ENCODE measurements at regions not wholly inside any gene's neighbourhood (a gene's known extent, or its start where the extent isn't known, plus 50 kb on each side); places are given as distances from the start of the nearest gene placed in this dataset.

GRCh38 chr3:46124216-46125177 lies 83.6 kb downstream of the CCR1 start:
- ChIA-PET CTCF (interaction anchor here (2.1 kb wide), 1 partner anchor 83 kb away, joined by 6 read pairs; the partner anchor contains the start of gene CCR1), POLR2A (no interaction called here)
- H3K27ac Mint-ChIP-seq: no peak overlapping the region

GRCh38 chr3:46123646-46124045 lies 84.5 kb downstream of the CCR1 start:
- Mint-ChIP-seq H3K4me1 (peaks cover 10% of the 10 kb centered on the region), H3K9me3 (no peaks in the 10 kb centered on the region), H3K27ac (no peak overlapping the region), H3K27me3 (peaks cover 64% of the 10 kb centered on the region), H3K36me3 (ENCODE audit: low read depth) (peaks cover 22% of the 10 kb centered on the region), H3K4me3 (no peak overlapping the region)
- ChIA-PET POLR2A (no interaction called here), CTCF (no interaction called here)
- no peak for DNase-seq

More at GRCh38 chr3:46124216-46125177, 83.6 kb downstream of the CCR1 start:
- H3K4me3 Mint-ChIP-seq: no peak overlapping the region
- H3K9me3 Mint-ChIP-seq: no peaks in the 10 kb centered on the region
- peaks cover 18% of the 10 kb centered on the region for H3K4me1 Mint-ChIP-seq
- peaks cover 22% of the 10 kb centered on the region for H3K36me3 Mint-ChIP-seq (ENCODE audit: low read depth)
- no peak for DNase-seq
- peaks cover 60% of the 10 kb centered on the region for H3K27me3 Mint-ChIP-seq

GRCh38 chr3:46122091-46122490 lies 86.0 kb downstream of the CCR1 start:
- H3K27ac Mint-ChIP-seq: no peak overlapping the region

GRCh38 chr3:46120983-46121382 lies 87.1 kb downstream of the CCR1 start:
- DNase-seq: no peak
- Mint-ChIP-seq H3K36me3 (ENCODE audit: low read depth) (peaks cover 12% of the 10 kb centered on the region), H3K27ac (no peak overlapping the region), H3K4me3 (no peak overlapping the region), H3K27me3 (peaks cover 53% of the 10 kb centered on the region), H3K4me1 (peaks cover 3% of the 10 kb centered on the region), H3K9me3 (no peaks in the 10 kb centered on the region)
- POLR2A ChIA-PET: no interaction called here
- CTCF ChIA-PET: no interaction called here

More at GRCh38 chr3:46122091-46122490, 86.0 kb downstream of the CCR1 start:
- ChIA-PET POLR2A (no interaction called here), CTCF (no interaction called here)
- H3K9me3 Mint-ChIP-seq: no peaks in the 10 kb centered on the region
- peaks cover 3% of the 10 kb centered on the region for H3K4me1 Mint-ChIP-seq
- H3K4me3 Mint-ChIP-seq: no peak overlapping the region
- peaks cover 58% of the 10 kb centered on the region for H3K27me3 Mint-ChIP-seq
- peaks cover 12% of the 10 kb centered on the region for H3K36me3 Mint-ChIP-seq (ENCODE audit: low read depth)
- DNase-seq: no peak

- Mint-ChIP-seq H3K27ac (no peak overlapping the region), H3K9me3 (no peaks in the 10 kb centered on the region), H3K36me3 (ENCODE audit: low read depth) (peaks cover 12% of the 10 kb centered on the region), H3K4me3 (no peak overlapping the region), H3K4me1 (peaks cover 3% of the 10 kb centered on the region), H3K27me3 (peaks cover 46% of the 10 kb centered on the region)
- DNase-seq: no peak
- ChIA-PET POLR2A (no interaction called here), CTCF (interaction anchor here (1.0 kb wide), 1 partner anchor 250 kb away, joined by 4 read pairs; no protein-coding TSS in a partner anchor)
Measured at GRCh38 chr3:46119709-46120498, 88.2 kb downstream of the CCR1 start.

- POLR2A ChIA-PET: no interaction called here
- peaks cover 7% of the 10 kb centered on the region for H3K36me3 Mint-ChIP-seq (ENCODE audit: low read depth)
Measured at GRCh38 chr3:46119253-46119652, 88.9 kb downstream of the CCR1 start.

GRCh38 chr3:46116996-46117395 lies 89.7 kb upstream of the XCR1 start:
- peaks cover 5% of the 10 kb centered on the region for H3K9me3 Mint-ChIP-seq
- H3K27ac Mint-ChIP-seq: no peak overlapping the region
- no peak for DNase-seq
- POLR2A ChIA-PET: interaction anchor here (1.1 kb wide), 1 partner anchor 70 kb away, joined by 3 read pairs; no protein-coding TSS in a partner anchor
- H3K36me3 Mint-ChIP-seq (ENCODE audit: low read depth): peaks cover 11% of the 10 kb centered on the region
- peaks cover 31% of the 10 kb centered on the region for H3K27me3 Mint-ChIP-seq
- H3K4me3 Mint-ChIP-seq: no peak overlapping the region
- H3K4me1 Mint-ChIP-seq: peaks cover 19% of the 10 kb centered on the region
- CTCF ChIA-PET: no interaction called here

More at GRCh38 chr3:46119253-46119652, 88.9 kb downstream of the CCR1 start:
- peaks cover 40% of the 10 kb centered on the region for H3K27me3 Mint-ChIP-seq
- CTCF ChIA-PET: interaction anchor here (1.0 kb wide), 1 partner anchor 251 kb away, joined by 4 read pairs; no protein-coding TSS in a partner anchor
- no peak for DNase-seq
- H3K27ac Mint-ChIP-seq: no peak overlapping the region
- no peak overlapping the region for H3K4me3 Mint-ChIP-seq
- H3K9me3 Mint-ChIP-seq: no peaks in the 10 kb centered on the region
- peaks cover under 1% of the 10 kb centered on the region for H3K4me1 Mint-ChIP-seq

GRCh38 chr3:46114323-46114988 lies 87.2 kb upstream of the XCR1 start:
- peaks cover 16% of the 10 kb centered on the region for H3K36me3 Mint-ChIP-seq (ENCODE audit: low read depth)
- H3K4me1 Mint-ChIP-seq: peaks cover 42% of the 10 kb centered on the region
- DNase-seq: no peak
- H3K4me3 Mint-ChIP-seq: no peak overlapping the region
- peaks cover 5% of the 10 kb centered on the region for H3K9me3 Mint-ChIP-seq
- H3K27ac Mint-ChIP-seq: no peak overlapping the region
- ChIA-PET POLR2A (no interaction called here), CTCF (no interaction called here)
- peaks cover 9% of the 10 kb centered on the region for H3K27me3 Mint-ChIP-seq

- Mint-ChIP-seq H3K27ac (no peak overlapping the region), H3K9me3 (peaks cover 5% of the 10 kb centered on the region), H3K36me3 (ENCODE audit: low read depth) (peaks cover 21% of the 10 kb centered on the region), H3K27me3 (peaks cover 5% of the 10 kb centered on the region), H3K4me1 (peaks cover 51% of the 10 kb centered on the region), H3K4me3 (no peak overlapping the region)
- CTCF ChIA-PET: no interaction called here
- no peak for DNase-seq
- POLR2A ChIA-PET: interaction anchor here (0.8 to 1.1 kb wide), 3 partner anchors 9 to 16 kb away, joined by 3 to 4 read pairs (median 4); no protein-coding TSS in a partner anchor
Measured at GRCh38 chr3:46113608-46114007, 86.3 kb upstream of the XCR1 start.

- no peak for DNase-seq
- ChIA-PET CTCF (no interaction called here), POLR2A (interaction anchor here (0.8 to 1.1 kb wide), 3 partner anchors 8 to 16 kb away, joined by 3 to 4 read pairs (median 4); no protein-coding TSS in a partner anchor)
- peaks cover 57% of the 10 kb centered on the region for H3K4me1 Mint-ChIP-seq
- peaks cover 5% of the 10 kb centered on the region for H3K27me3 Mint-ChIP-seq
- H3K4me3 Mint-ChIP-seq: no peak overlapping the region
- H3K36me3 Mint-ChIP-seq (ENCODE audit: low read depth): peaks cover 21% of the 10 kb centered on the region
- no peak overlapping the region for H3K27ac Mint-ChIP-seq
- peaks cover 5% of the 10 kb centered on the region for H3K9me3 Mint-ChIP-seq
Measured at GRCh38 chr3:46112984-46113383, 85.7 kb upstream of the XCR1 start.

- ChIA-PET CTCF (no interaction called here), POLR2A (no interaction called here)
- Mint-ChIP-seq H3K36me3 (ENCODE audit: low read depth) (peaks cover 21% of the 10 kb centered on the region), H3K9me3 (peaks cover 5% of the 10 kb centered on the region), H3K27me3 (peaks cover 5% of the 10 kb centered on the region), H3K4me3 (no peak overlapping the region), H3K4me1 (peaks cover 64% of the 10 kb centered on the region), H3K27ac (peak overlapping the region; percentile 46)
- no peak for DNase-seq
Measured at GRCh38 chr3:46112296-46112695, 85.0 kb upstream of the XCR1 start.

- ChIA-PET POLR2A (interaction anchor here (0.8 kb wide), 1 partner anchor 259 kb away, joined by 3 read pairs; no protein-coding TSS in a partner anchor), CTCF (interaction anchor here (0.5 kb wide), 1 partner anchor 1173 kb away, joined by 3 read pairs; no protein-coding TSS in a partner anchor)
- H3K36me3 Mint-ChIP-seq (ENCODE audit: low read depth): peaks cover 21% of the 10 kb centered on the region
- peaks cover 66% of the 10 kb centered on the region for H3K4me1 Mint-ChIP-seq
- no peak for DNase-seq
- H3K9me3 Mint-ChIP-seq: peaks cover 5% of the 10 kb centered on the region
- H3K27ac Mint-ChIP-seq: peak overlapping the region; percentile 81
- H3K27me3 Mint-ChIP-seq: peaks cover 6% of the 10 kb centered on the region
- H3K4me3 Mint-ChIP-seq: no peak overlapping the region
Measured at GRCh38 chr3:46110701-46111493, 83.6 kb upstream of the XCR1 start.
